Fibroblast of skin of scalp (primary cell): ENCODE measurements at regions not wholly inside any gene's neighbourhood (a gene's known extent, or its start where the extent isn't known, plus 50 kb on each side); places are given as distances from the start of the nearest gene placed in this dataset.
A peak's percentile ranks its signal among the peaks of the same experiment; 100 is the strongest.

ENCODE experiments used
- DNase-seq: peaks from one replicate; pipeline ENCODE4 v3.0.0-alpha.2; 2013

DNA sequence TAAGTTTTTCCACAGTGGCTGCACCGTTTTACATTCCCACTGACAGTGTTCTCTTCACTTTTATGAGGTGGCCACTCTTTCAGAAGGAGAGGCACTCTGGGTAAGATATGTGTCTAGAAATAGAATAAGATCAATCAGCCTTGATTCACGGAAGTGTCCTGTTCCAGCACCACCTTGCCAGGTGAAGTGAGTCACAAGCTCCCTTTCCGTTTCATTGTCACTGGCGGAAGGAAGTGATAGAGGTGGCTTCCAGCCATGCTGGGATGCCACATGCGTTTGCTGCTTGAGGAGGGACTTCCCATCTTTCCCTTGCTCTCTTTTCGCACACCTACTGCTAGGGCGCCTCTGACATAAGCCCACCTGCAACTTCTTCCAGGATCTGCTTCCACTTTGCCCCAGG is 217.1 kb downstream of the PIK3R1 start:
- DNase-seq = no peak

DNA sequence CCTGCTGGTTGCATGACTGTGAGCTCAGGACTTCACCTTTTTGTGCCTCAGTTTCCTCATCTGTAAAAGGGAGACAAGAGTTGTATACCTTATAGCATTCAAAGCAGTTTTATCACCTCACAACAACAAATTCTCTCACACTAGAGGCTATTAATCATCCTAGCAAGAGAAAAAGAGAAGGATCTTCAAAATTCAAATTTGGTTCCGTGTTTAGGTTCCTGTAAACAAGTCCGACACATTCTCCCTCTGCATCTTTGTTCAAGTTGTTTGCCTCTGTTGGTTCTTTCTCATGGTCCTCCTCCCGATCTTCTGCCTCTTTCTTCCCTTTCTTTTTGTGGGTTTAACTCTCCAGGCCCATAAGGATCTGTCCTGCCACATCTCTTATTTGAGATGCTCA is 218.0 kb downstream of the PIK3R1 start:
- DNase-seq = no peak

DNA sequence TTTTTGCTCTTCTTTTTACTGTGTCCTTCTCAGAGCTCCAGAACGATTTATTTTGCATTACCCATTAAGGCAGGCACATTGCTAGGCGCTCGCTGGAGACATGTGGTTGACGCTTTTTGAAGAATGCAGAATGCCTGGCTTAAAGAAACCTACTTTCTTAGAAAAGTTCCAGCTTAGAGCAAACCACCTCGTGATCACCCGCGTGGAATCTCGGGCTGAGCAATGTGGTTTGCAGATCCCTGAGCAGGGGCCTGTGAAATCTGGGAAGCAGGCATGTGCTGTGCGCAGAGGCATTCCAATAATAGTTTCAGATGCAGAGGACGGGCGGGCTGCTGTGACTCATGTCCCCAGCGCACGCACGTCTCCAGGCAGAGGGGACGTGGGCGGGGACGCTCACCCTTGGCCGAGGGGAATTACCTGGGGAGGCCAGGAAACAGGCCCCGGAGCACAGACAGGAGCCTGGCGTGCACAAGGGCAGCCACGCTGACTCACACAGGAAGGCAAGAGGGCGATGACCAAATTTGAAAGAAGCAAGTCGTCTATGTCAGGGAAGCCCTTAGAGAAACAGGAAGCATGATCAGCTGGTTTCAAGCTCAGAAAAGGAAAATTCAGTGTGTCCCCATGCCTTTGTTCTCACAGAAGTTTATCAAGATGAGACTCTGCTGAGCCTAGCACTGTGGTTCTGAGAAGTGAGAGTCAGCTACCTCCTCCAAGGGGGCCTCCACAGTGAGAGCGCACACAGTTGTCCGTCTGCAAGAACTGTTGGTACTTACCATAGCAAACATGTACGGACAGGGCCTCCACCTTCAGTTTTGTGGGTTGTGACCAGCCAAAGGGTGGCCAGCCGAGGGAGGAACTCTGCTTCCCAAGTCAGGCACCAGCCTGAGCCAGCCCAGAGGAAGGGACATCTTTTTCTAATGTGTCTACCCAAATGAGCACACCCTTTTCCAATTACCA is 218.6 kb downstream of the PIK3R1 start:
- DNase-seq = peak; percentile 99

DNA sequence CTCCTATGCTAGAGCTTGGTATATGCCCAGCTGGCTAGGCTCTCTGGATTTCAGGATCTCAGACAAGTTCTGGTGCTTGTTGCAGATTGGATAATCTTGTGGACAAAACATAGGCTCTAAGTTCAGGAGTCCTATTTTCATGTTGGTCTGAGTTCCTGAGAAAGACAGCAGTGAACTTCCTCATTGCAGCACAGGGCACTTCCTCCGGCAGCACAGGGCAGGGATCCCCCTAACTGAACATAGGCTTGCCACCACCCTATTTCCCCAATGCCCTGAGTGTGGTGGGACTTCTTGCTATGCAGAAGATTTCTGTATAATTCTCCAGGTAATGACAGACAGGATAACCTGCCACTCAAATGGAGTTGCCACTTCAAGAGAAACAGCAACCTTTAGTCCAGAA is 220.1 kb downstream of the PIK3R1 start:
- DNase-seq = no peak

DNA sequence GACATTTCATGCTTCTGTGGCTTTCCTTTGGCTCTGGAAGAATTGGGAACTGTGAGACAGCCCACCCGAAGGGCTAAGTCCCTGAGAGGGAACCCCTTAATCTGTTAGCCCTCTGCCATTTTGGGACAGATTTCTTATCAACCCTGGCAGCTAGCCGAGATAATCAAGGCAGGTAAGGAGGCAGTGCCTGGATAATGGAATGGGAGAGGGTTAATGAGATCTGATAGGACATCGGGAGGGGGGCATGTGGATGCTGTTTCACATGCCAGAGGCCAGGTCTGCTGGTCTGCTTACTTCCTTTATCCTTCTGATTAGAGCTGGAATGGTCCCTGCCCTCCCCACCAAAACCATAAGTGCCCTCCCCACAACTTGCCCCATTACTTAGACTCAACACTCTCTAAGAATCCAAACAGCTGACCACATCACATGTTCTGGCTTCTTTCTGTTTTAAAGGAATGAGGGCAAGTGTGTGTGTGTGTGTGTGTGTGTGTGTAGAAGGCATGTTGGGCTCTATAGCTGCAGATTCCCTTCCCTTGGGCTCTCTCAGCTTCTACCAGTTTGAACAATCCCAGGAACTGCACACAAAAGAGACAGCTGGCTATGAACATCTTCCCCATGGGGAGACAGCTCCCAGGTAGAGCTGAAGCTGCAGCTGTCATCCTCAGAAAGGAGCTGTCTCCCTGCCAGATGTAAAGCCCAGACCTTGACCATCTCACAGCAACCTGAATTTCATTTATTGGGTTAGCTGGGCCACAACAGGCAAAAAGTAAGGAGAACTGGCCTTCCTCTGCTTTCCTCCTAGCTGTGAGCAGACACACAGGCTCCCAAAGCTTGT is 221.3 kb downstream of the PIK3R1 start:
- DNase-seq = peak; percentile 74

DNA sequence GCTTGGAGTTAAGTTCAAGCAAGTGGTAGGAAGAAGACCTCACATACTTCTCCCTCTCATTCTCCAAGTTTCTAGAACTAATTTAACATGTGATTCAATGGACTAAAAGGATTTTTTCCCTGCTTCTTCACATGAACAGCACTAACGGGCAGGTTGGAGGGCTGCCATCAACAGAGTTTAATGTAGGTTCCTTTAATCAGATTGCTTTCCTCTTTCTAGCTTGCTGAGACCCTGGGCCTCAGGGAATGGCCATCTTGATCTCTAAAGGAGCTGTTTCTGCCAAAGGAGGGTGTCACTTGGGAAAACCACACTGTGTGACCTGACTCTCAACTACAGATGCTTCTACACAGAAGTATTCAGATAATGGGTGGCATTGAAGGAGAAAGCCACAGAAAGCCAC is 223.3 kb downstream of the PIK3R1 start:
- no peak for DNase-seq

DNA sequence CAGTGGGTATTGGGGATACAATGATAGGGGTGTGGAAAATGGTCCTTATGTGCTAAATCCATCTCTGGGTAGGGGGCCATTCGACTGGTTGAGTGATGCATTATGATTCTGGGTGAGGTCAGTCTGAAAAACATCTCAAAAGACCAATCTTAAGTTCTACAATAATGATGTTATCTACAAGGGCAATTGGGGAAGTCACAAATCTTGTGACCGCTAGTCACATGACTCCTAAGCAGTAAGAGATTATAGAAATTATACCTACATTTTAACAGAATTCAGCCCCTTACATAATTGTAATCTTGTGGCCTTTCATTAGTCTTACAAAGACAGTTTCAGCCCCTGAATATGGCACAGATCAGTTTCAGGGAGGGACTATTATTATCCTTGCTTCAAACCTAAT is 224.7 kb downstream of the PIK3R1 start:
- no peak for DNase-seq

DNA sequence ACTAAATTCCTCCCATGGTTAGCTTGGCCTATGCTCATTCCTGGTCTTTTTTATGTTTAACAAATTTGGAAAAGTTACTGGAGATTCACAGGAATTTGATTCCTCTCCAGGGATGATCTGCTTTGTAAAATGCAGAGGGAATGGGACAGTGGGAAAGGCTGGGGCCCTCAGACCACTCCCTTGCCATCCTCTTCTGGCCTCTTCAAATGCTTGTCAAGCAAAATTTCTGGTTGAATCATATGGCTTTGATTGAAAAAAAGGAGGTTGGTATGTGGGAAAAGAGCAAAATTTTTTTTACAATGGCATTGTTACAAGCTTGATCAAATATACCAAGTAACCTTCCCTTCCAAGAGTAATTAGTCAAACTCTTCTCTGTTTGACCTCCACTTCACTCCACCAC is 225.1 kb downstream of the PIK3R1 start:
- peak; percentile 55 for DNase-seq

DNA sequence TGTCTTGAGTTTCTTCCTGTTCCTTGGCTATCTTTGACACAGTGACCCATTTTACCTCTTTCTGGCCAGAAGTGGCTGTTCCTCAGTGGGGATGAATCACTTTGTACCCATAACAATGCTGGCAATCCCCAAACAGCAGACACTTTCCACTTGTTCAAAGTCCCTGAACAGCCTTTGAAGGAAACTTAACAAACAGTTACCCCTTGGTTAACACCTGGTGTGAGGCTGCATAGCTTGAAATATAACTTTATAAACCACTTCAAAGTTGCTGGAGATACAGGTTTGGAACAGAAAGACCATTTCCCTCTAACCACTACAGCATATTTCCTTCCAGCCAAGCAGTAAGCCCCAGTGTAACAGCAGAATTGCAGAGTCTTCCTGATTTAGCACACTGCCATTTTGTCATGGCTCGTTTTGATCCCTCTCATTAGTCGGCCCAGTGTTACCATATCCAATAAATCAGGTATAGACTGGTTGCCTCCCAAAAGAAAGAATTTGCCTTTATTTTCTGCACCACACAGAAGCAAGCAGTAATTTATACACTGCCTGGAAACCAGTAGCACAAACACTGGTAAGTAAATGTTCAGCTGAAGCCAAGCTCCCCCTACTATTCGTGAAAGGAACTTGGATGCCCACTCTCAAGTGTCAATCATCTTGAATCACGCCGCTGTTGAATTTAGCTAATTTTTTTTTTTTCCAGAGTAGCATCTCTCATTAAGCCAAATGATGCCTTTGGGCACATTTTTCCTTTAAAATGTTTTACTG is 225.9 kb downstream of the PIK3R1 start:
- no peak for DNase-seq

DNA sequence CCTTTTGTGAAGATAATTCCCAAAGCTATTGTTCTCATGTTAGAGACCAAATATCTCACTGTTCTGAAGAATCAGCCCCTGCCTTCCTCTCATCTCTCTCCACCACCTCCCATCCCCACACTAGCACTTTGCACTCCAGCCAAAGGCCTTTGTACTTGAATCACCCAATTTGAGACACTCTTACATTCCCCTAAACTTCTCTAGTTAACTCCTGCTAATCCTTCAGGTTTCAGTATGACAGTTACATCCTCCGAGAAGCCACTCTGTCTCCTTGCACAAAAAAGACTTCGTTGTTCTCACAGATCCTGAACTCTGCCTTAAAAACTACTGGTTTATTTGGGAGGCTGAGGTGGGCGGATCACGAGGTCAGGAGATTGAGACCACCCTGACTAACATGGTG is 227.5 kb downstream of the PIK3R1 start:
- no peak for DNase-seq

DNA sequence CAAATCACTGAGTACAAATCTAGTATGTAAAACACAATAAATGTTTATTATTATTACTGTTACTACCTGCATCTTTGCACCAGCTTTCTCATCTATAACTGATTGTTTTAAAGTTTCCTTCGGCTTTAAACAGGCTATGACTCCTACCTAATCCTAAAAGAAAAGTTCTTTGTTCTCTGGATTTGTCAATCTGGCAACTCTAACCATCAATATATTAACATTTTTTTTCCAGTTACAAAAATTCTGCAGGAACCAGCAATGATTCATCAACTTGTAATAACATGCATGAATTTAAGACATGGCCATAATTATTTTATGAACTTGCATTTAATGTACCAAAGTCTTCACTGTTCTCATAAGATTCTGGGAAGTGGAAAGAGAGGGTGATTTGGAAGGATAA is 228.5 kb downstream of the PIK3R1 start:
- no peak for DNase-seq

DNA sequence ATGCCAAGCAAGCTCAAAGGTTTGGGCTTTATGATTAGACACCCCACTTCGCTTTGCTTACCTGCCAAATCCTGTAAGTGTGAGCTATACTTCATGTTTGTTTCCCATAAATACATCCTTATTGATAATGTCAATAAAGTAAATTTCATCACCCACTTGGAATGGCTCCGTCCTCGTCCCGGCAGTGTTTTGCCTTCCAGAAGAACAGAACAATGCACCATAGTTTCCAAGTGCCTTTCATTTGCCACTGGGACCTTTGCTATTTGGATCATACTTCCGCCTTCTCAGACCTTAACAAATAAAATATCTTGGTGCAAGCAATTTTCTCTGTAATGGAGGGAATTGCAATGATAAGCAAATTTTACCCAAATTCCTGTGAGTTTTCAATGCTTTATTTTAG is 229.3 kb downstream of the PIK3R1 start:
- no peak for DNase-seq

DNA sequence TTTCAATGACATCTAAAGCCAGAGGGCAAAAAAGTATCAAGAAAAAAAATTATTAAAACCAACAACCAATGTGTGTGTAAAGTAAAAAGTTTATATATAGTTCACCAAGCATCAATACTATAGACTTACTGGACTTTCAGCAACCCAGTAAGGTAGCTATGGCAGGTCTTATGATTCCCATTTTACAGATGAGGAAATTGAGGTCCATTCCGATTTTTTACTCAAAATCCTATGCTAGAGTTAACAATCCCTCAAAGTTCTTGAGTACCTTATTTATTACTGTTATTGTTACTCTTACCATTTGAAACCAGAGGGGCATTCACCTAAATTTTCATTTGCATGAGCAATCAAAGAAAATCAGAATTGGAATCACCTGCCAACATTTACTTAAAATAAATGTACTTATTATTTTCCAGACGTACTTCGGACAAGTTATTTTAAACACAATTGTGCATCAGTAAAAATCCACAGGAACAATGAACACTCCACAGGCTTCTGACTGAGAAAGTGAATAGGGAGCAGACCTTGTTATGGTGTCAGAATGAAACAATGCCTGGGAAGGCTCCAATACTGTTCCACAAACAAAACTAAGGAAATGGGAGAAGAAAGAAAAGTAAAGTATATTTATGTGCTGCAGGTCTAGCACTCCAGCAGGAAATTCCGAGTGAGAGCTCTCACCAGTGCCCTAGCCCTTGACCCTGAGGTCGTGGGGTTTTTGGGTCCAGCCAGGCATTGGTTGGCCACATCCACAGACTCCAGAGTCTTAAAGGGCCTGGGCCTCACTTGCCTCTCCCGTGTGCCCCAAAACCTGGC is 229.9 kb downstream of the PIK3R1 start:
- DNase-seq = no peak

DNA sequence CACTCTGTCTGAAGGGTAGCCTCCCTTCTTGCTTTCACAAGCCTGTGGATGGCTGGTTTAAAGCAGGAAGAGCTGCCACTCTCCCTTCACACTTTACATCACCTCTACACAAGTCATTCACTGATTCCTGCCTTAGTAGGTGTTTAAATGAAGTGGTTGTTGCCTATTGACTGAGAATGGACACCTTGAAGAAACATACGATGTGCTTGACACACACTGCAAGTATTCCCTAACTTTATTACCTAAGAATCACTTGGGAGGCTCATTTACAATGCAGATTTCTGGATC is 230.5 kb downstream of the PIK3R1 start:
- no peak for DNase-seq

DNA sequence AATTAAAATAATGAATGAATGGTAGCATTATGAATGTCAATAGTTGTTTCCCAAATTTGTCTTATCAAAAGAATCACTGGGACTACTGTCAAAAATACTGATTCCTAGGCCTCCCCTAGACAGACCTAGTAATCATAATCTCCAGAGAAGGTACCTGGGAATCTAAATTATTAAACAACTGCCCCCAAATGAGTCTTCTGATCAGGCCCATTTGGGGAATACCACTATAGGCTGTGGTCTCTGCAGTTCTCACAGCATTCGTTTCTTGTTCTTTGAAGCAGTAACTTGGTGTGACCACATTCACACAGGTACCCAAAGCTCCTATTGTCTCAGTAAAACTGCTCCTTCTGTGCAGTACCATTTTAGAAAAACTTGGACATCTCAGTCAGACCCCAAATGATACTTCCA is 230.9 kb downstream of the PIK3R1 start:
- DNase-seq = no peak

DNA sequence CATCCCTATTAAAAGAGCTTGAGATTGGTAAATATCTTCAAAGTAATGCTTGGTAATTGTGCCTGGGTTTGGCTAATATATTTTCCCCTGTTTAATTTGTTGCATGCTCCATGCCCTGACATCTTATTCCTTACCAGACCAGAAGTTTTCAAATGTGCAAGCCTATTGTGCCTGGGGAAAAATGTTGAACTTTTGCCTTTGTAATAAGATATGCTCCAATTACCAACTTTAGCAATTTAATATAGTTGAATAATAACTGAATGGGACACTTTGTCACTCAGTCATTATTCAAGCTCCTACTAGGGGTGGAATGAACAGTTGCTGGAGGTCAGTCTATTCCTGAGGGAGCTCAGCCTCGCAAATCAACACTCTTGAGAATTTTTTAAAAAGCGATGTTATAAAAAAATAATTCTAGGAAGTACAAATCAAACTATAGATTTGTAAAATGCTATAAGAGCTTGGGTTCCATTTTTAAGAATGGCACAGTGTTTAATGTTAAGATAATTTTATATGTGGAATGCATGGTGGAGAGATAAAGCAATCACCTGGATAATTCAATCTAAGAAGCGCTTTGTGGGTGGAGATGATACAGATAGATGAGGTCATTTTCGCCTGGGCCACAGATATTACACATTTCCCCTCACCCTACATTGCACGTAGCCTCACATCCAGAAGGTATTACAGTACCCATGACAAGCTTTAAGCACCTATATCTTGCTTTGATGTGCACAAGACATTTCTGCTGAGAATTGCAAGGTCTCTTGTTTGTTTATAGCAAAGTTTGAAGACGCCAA is 231.8 kb downstream of the PIK3R1 start:
- DNase-seq = no peak

DNA sequence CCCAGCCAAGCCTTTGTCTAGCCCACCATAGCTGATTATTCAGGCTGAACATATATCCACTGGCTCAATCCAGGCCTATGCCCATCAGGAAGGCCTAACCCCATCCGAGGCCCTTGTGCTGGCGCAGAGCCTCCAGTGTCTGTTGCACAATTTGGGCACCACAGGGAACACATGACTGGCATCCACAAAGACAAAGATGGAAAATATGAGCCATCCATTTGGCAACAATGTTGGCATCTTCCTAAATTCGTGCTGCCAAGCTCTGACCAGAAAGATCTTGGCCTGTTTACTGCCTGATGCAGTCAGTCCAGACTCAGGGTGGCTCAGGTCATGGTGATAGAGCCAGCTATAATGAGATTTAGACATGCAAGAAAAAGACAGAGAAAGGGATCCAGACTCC is 233.8 kb downstream of the PIK3R1 start:
- DNase-seq = no peak

DNA sequence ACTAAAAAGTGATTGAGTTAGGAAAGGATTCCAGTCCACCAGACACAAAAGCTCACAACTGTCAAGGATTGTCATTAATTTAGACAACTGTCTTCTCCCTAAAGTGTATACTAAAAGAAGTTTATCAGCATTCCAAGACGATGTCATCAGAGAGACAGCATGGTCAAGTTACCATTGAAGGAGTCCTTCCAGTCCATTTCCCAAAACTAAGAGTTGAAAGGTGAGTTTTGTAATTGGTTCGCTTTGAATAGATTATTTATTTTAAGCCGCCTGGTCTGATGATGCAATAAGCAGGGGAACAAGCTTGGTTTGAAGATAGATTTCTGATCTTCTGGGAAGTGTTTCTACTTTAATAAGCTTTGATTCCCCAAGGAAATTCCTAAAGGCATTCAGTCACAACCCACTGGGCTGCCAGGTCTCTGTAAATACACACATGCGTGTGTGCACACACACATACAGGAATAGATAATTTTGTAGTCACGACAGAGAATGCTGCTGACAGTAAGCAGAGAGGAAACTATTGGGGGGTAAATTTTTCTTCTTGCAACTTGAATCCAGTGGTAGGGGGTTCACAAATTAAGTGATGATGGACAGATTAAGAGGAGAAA is 234.8 kb downstream of the PIK3R1 start:
- peak; percentile 33 for DNase-seq

DNA sequence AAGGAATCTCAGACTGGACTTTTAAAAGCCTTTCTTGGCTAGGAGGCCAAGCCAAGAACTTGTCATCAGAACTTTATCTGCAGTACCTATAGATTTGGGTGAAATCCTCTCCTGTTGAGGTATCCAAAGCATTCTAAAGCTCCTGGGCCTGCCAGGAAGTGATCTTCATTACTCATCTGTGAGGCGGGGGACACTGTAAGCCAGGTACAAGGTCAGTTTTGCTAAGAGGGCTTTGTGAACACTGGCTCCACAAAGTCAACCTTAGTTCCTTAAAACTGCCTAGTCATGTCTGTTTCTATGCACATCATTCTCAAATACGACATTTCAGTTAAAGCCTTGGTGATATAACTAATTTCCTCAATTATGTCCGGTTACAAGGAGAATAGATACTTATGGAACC is 236.7 kb downstream of the PIK3R1 start:
- DNase-seq = no peak

DNA sequence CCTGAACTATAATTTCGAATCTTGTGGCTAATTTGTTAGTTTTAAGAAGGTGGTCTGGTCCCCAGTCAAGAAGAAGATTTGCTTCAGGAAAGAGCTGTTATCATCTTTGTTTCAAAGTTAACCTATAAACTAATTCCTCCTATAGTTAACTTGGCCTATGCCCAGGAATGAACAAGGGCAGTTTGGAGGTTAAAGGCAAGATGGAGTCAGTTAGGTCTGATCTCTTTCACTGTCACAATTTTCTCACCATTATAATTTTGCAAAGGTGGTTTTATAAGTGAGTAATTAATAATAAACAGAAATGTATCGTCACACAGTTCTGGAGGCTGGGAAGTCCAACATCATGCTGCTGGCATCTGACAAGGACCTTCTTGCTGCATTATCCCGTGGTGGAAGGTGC is 238.6 kb downstream of the PIK3R1 start:
- no peak for DNase-seq

DNA sequence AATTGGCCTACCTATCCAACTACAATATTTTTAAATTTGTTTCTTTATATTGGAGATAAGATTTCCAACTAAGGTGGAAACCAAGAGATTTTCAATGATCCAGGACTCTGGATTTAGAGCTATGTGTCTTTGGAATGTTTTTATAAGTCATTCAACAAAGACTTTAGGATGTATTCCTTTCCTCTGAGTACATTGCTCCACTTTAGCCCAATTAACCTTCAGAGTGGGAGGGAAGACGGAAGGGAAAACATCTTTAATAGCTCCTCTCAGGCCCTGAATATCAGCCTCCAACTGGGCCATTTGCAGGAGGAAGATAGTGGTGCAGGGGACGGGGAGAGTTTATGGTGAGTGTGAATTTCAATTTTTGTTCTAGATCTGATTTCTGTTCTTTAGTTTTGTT is 239.2 kb downstream of the PIK3R1 start:
- peak; percentile 27 for DNase-seq
